GM19239 (cell line): ENCODE measurements at regions not wholly inside any gene's neighbourhood (a gene's known extent, or its start where the extent isn't known, plus 50 kb on each side); places are given as distances from the start of the nearest gene placed in this dataset.

Experiments used
- DNase-seq: peaks from one replicate; pipeline ENCODE4 v3.0.0; 2011; ENCODE audit warnings: low spot score; ENCODE audit not compliant: insufficient read length
- FAIRE-seq: peaks from 2 replicates; lab custom pipeline; 2011; peaks lifted over from hg19 to GRCh38; lab: Jason Lieb, UNC

- FAIRE-seq (no peak), DNase-seq (no peak)
Measured at GRCh38 chr5:125181955-125182354, 435.5 kb upstream of the ZNF608 start.

GRCh38 chr5:125185740-125186139 lies 439.3 kb upstream of the ZNF608 start:
- FAIRE-seq (no peak), DNase-seq (no peak)

GRCh38 chr5:125186911-125187375 lies 440.5 kb upstream of the ZNF608 start:
- FAIRE-seq: no peak
- no peak for DNase-seq

- FAIRE-seq: no peak
- DNase-seq: no peak
Measured at GRCh38 chr5:125189531-125189941, 443.1 kb upstream of the ZNF608 start.

- DNase-seq (no peak), FAIRE-seq (no peak)
Measured at GRCh38 chr5:125190232-125191087, 444.0 kb upstream of the ZNF608 start.

- DNase-seq (no peak), FAIRE-seq (no peak)
Measured at GRCh38 chr5:125194883-125195282, 448.4 kb upstream of the ZNF608 start.

GRCh38 chr5:125196481-125197111 lies 450.2 kb upstream of the ZNF608 start:
- DNase-seq (no peak), FAIRE-seq (no peak)

GRCh38 chr5:125197321-125197720 lies 450.9 kb upstream of the ZNF608 start:
- FAIRE-seq: no peak

GRCh38 chr5:125198270-125198974 lies 452.0 kb upstream of the ZNF608 start:
- FAIRE-seq: no peak
- no peak for DNase-seq

More at GRCh38 chr5:125197321-125197720, 450.9 kb upstream of the ZNF608 start:
- no peak for DNase-seq

GRCh38 chr5:125199373-125199772 lies 452.9 kb upstream of the ZNF608 start:
- DNase-seq (no peak), FAIRE-seq (no peak)

- DNase-seq (no peak), FAIRE-seq (peak; percentile 23)
Measured at GRCh38 chr5:125199968-125200865, 453.8 kb upstream of the ZNF608 start.

GRCh38 chr5:125200866-125201373 lies 454.5 kb upstream of the ZNF608 start:
- FAIRE-seq: peak; percentile 68

GRCh38 chr5:125201446-125202052 lies 455.1 kb upstream of the ZNF608 start:
- no peak for FAIRE-seq

More at GRCh38 chr5:125200866-125201373, 454.5 kb upstream of the ZNF608 start:
- no peak for DNase-seq

GRCh38 chr5:125202353-125202752 lies 455.9 kb upstream of the ZNF608 start:
- FAIRE-seq (no peak), DNase-seq (no peak)

More at GRCh38 chr5:125201446-125202052, 455.1 kb upstream of the ZNF608 start:
- no peak for DNase-seq

- no peak for FAIRE-seq
Measured at GRCh38 chr5:125202871-125203438, 456.5 kb upstream of the ZNF608 start.

GRCh38 chr5:125203912-125204311 lies 457.5 kb upstream of the ZNF608 start:
- FAIRE-seq (peak; percentile 28), DNase-seq (no peak)

More at GRCh38 chr5:125202871-125203438, 456.5 kb upstream of the ZNF608 start:
- DNase-seq: no peak

- DNase-seq (no peak), FAIRE-seq (no peak)
Measured at GRCh38 chr5:125205601-125206225, 459.3 kb upstream of the ZNF608 start.

GRCh38 chr5:125207856-125208255 lies 461.4 kb upstream of the ZNF608 start:
- FAIRE-seq (no peak), DNase-seq (no peak)
